ENCODE measurements at regions not wholly inside any gene's neighbourhood (a gene's known extent, or its start where the extent isn't known, plus 50 kb on each side); places are given as distances from the start of the nearest gene placed in this dataset.

- Histone ChIP-seq H3K4me2 (ENCODE audit: low read depth, low read length) (no peak overlapping the region), H2AFZ (ENCODE audit: low read length) (no peak overlapping the region), H3K9ac (ENCODE audit: low read length) (no peak overlapping the region), H3K9me3 (replicated peaks; ENCODE audit: insufficient read depth, low read length) (no peaks in the 10 kb centered on the region), H3K4me1 (ENCODE audit: low read length) (no peaks in the 10 kb centered on the region), H3K79me2 (ENCODE audit: low read length) (no peaks in the 10 kb centered on the region), H3F3A (ENCODE audit: insufficient read depth, low read length) (no peaks in the 10 kb centered on the region), H3K27ac (ENCODE audit: low read length) (no peak overlapping the region), H4K20me1 (ENCODE audit: insufficient read depth, low read length) (no peaks in the 10 kb centered on the region), H3K9me2 (replicated peaks; ENCODE audit: insufficient read depth, low read length) (no peaks in the 10 kb centered on the region), H3K36me3 (replicated peaks; ENCODE audit: insufficient read depth, low read length) (no peaks in the 10 kb centered on the region), H3K27me3 (replicated peaks; ENCODE audit: insufficient read depth, low read length) (no peaks in the 10 kb centered on the region), H3K4me3 (ENCODE audit: low read length) (no peak overlapping the region)
- TF ChIP-seq EZH2 (optimal IDR thresholded peaks at IDR 0.05; ENCODE audit: low read depth, low read length) (no peak), EZH2phosphoT487 (IDR thresholded peaks at IDR 0.05; ENCODE audit: low read length) (no peak), CTCF (IDR thresholded peaks at IDR 0.05; ENCODE audit: low read length) (no peak)
- DNase-seq = no peak
Observed at GRCh38 chrX:150127216-150127615, 188.9 kb upstream of the EOLA2 start.

- Histone ChIP-seq H3K79me2 (ENCODE audit: low read length) (no peaks in the 10 kb centered on the region), H3F3A (ENCODE audit: insufficient read depth, low read length) (no peaks in the 10 kb centered on the region), H3K27ac (ENCODE audit: low read length) (no peak overlapping the region), H3K9me2 (replicated peaks; ENCODE audit: insufficient read depth, low read length) (no peaks in the 10 kb centered on the region), H3K4me1 (ENCODE audit: low read length) (no peaks in the 10 kb centered on the region), H3K36me3 (replicated peaks; ENCODE audit: insufficient read depth, low read length) (no peaks in the 10 kb centered on the region), H3K27me3 (replicated peaks; ENCODE audit: insufficient read depth, low read length) (no peaks in the 10 kb centered on the region), H3K9me3 (replicated peaks; ENCODE audit: insufficient read depth, low read length) (no peaks in the 10 kb centered on the region), H4K20me1 (ENCODE audit: insufficient read depth, low read length) (no peaks in the 10 kb centered on the region), H3K4me3 (ENCODE audit: low read length) (no peak overlapping the region), H3K9ac (ENCODE audit: low read length) (no peak overlapping the region), H3K4me2 (ENCODE audit: low read depth, low read length) (no peak overlapping the region), H2AFZ (ENCODE audit: low read length) (no peak overlapping the region)
- no peak for DNase-seq
- TF ChIP-seq CTCF (IDR thresholded peaks at IDR 0.05; ENCODE audit: low read length) (no peak), EZH2phosphoT487 (IDR thresholded peaks at IDR 0.05; ENCODE audit: low read length) (no peak), EZH2 (optimal IDR thresholded peaks at IDR 0.05; ENCODE audit: low read depth, low read length) (no peak)
Observed at GRCh38 chrX:150143721-150144440, 205.6 kb upstream of the EOLA2 start.

DNA sequence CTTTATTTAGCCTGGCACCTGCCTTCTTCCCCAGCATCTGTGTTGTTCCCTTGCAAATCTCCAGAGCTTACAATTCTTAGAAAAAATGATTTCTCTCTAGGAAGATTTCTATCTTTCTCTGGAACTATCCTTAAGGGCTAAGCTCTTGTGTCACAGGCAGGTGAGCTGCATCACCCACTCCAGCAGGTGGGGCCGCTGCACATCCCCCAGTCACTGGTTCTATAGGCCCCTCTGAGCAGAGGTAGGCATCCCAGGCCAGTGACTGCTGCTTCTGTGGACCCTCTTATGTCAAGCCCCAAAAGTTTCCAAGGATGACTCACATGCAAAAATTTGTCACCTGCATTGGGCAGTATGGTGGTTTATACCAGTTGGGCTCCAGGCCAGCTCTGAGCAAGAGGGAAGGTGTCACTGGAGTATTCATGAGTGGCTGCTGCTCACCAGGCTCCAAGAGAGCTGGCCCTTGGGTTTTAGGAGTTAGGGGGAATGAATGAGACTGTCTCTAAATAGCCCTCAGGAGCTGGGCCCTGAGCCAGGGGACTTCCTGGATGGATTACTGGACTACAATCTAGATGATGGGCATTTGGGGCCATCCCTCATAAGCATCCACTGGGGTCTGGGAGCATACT is 208.1 kb upstream of the EOLA2 start:
- no peak overlapping the region for H2AFZ ChIP-seq (ENCODE audit: low read length)
- H3F3A ChIP-seq (ENCODE audit: insufficient read depth, low read length) = no peaks in the 10 kb centered on the region
- H3K9me3 ChIP-seq (replicated peaks; ENCODE audit: insufficient read depth, low read length) = no peaks in the 10 kb centered on the region
- H3K79me2 ChIP-seq (ENCODE audit: low read length) = no peaks in the 10 kb centered on the region
- no peak overlapping the region for H3K9ac ChIP-seq (ENCODE audit: low read length)
- TF ChIP-seq EZH2phosphoT487 (IDR thresholded peaks at IDR 0.05; ENCODE audit: low read length) = no peak
- TF ChIP-seq EZH2 (optimal IDR thresholded peaks at IDR 0.05; ENCODE audit: low read depth, low read length) = no peak
- TF ChIP-seq CTCF (IDR thresholded peaks at IDR 0.05; ENCODE audit: low read length) = no peak
- no peaks in the 10 kb centered on the region for H3K36me3 ChIP-seq (replicated peaks; ENCODE audit: insufficient read depth, low read length)
- no peak overlapping the region for H3K27ac ChIP-seq (ENCODE audit: low read length)
- H4K20me1 ChIP-seq (ENCODE audit: insufficient read depth, low read length) = no peaks in the 10 kb centered on the region
- no peak overlapping the region for H3K4me2 ChIP-seq (ENCODE audit: low read depth, low read length)
- H3K4me1 ChIP-seq (ENCODE audit: low read length) = no peaks in the 10 kb centered on the region
- H3K4me3 ChIP-seq (ENCODE audit: low read length) = no peak overlapping the region
- H3K9me2 ChIP-seq (replicated peaks; ENCODE audit: insufficient read depth, low read length) = no peaks in the 10 kb centered on the region
- no peaks in the 10 kb centered on the region for H3K27me3 ChIP-seq (replicated peaks; ENCODE audit: insufficient read depth, low read length)
- DNase-seq = no peak

Data from MM.1S (cell line).